H1 (cell line): ENCODE measurements at regions not wholly inside any gene's neighbourhood (a gene's known extent, or its start where the extent isn't known, plus 50 kb on each side); places are given as distances from the start of the nearest gene placed in this dataset.

ENCODE experiments used
- CHD7 ChIP-seq: fragments of 300-600 bp; sonication (generic); IDR thresholded peaks from 2 replicates; pipeline ENCODE4 v1.7.1; 2012; ENCODE audit warnings: low read length, moderate library complexity, mild to moderate bottlenecking, inconsistent platforms; ENCODE audit not compliant: insufficient replicate concordance
- HDAC2 ChIP-seq, 2 experiments: fragments of 300-600 bp in 1 of 2; sonication (generic) in 1 of 2; IDR thresholded peaks; 2 replicates each; pipeline ENCODE4 v1.6.1; 2011 to 2012; ENCODE audit warnings: low read depth in 2 of 2, low read length in 2 of 2, mild to moderate bottlenecking in 2 of 2, moderate library complexity in 2 of 2, borderline replicate concordance in 1 of 2, inconsistent platforms in 1 of 2
- MAX ChIP-seq: IDR thresholded peaks from 2 replicates; pipeline ENCODE4 v1.6.1; 2012; ENCODE audit warnings: inconsistent platforms
- SAP30 ChIP-seq: fragments of 300-600 bp; sonication (generic); IDR thresholded peaks from 2 replicates; pipeline ENCODE4 v1.7.1; 2012; ENCODE audit warnings: low read length, moderate library complexity, mild to moderate bottlenecking, inconsistent platforms; ENCODE audit not compliant: insufficient read depth, insufficient replicate concordance

- TF ChIP-seq CHD7 (no peak), MAX (no peak), SAP30 (no peak), HDAC2 (IDR thresholded peaks at IDR 0.05; ENCODE audit: borderline replicate concordance in 1 of 2, low read depth in 2 of 2, low read length in 2 of 2) (no peak)
These were observed 418.1 kb downstream of the ADGRL2 start (continued) for GRCh38 chr1:82218846-82219245.
